Endothelial cell of umbilical vein (primary cell): ENCODE measurements at regions not wholly inside any gene's neighbourhood (a gene's known extent, or its start where the extent isn't known, plus 50 kb on each side); places are given as distances from the start of the nearest gene placed in this dataset.

Experiments
- BruUV-seq: library from RNA; stranded (reverse); fragments of 400-500 nt; replicated peaks from 2 replicates; lab custom pipeline; 2021; lab: Mats Ljungman, UMichigan
- CTCF ChIA-PET: fragments of 300-600, 350-600 bp; sonication (Branson Sonifier 250); formaldehyde crosslinking; loops from one replicate; lab custom pipeline; 2021; ENCODE audit warnings: antibody characterized with exemption, inconsistent platforms; lab: Charles Lee
- POLR2A ChIA-PET: fragments of 300-600, 350-600 bp; sonication (Branson Sonifier 250); formaldehyde crosslinking; loops from one replicate; lab custom pipeline; 2021; ENCODE audit warnings: antibody characterized with exemption, inconsistent platforms; lab: Charles Lee
- DNase-seq: peaks from one replicate; pipeline ENCODE4 v3.0.0-alpha.2; 2011; ENCODE audit warnings: low read depth, low spot score
- FAIRE-seq: peaks from 2 replicates; lab custom pipeline; 2011; peaks lifted over from hg19 to GRCh38; lab: Jason Lieb, UNC
- H2AFZ ChIP-seq: 2 replicates; pipeline ENCODE4 v1.6.0; 2012; ENCODE audit warnings: low read depth, low read length, control low read depth, inconsistent platforms
- H3K27ac ChIP-seq: 2 replicates; pipeline ENCODE4 v1.5.1; 2011; ENCODE audit warnings: low read depth, mild to moderate bottlenecking, control low read depth, low read length, moderate library complexity; ENCODE audit not compliant: insufficient read depth
- H3K27me3 ChIP-seq, 2 experiments: 2 replicates each; pipeline versions ENCODE4 v1.6.0 to v1.6.1; 2011; ENCODE audit warnings: low read length in 2 of 2, mixed read lengths in 1 of 2; ENCODE audit not compliant: control insufficient read depth in 2 of 2, insufficient read depth in 2 of 2
- H3K36me3 ChIP-seq, 2 experiments: 2 replicates in 1 of 2; 3 replicates in 1 of 2; pipeline ENCODE4 v1.5.1; 2011; ENCODE audit warnings: low read length in 2 of 2, mild to moderate bottlenecking in 1 of 2, moderate library complexity in 1 of 2; ENCODE audit not compliant: control insufficient read depth in 2 of 2, insufficient read depth in 2 of 2; ENCODE audit errors: extremely low read depth in 1 of 2
- H3K4me1 ChIP-seq: 3 replicates; pipeline ENCODE4 v1.5.1; 2011; ENCODE audit warnings: mild to moderate bottlenecking, low read length; ENCODE audit not compliant: control insufficient read depth, insufficient read depth; ENCODE audit errors: extremely low read depth
- H3K4me2 ChIP-seq: 2 replicates; pipeline ENCODE4 v1.6.1; 2011; ENCODE audit warnings: low read length, control low read depth, mixed read lengths; ENCODE audit not compliant: insufficient read depth
- H3K4me3 ChIP-seq, 3 experiments: fragments of 200-600 bp in 1 of 3; sonication (generic), shearing (Covaris generic) in 1 of 3; replicated peaks in 1 of 3; 2 replicates each; pipeline ENCODE4 v1.5.1; 2011 to 2016; ENCODE audit warnings: control low read depth in 3 of 3, low read length in 3 of 3, mild to moderate bottlenecking in 2 of 3, inconsistent platforms in 1 of 3, low read depth in 1 of 3, moderate library complexity in 1 of 3; ENCODE audit not compliant: insufficient read depth in 1 of 3
- H3K79me2 ChIP-seq: 2 replicates; pipeline ENCODE4 v1.6.0; 2012; ENCODE audit warnings: low read length, inconsistent platforms; ENCODE audit not compliant: control insufficient read depth, insufficient read depth
- H3K9ac ChIP-seq: replicated peaks from 2 replicates; pipeline ENCODE3; 2011; ENCODE audit warnings: low read length, control low read depth; ENCODE audit not compliant: insufficient read depth; ENCODE audit errors: extremely low read depth
- H3K9me1 ChIP-seq: replicated peaks from 3 replicates; pipeline ENCODE4 v1.6.0; 2011; ENCODE audit warnings: mild to moderate bottlenecking, low read length; ENCODE audit not compliant: control insufficient read depth, insufficient read depth; ENCODE audit errors: extremely low read depth
- H3K9me3 ChIP-seq: replicated peaks from 2 replicates; pipeline ENCODE4 v1.5.1; 2012; ENCODE audit warnings: low read length, inconsistent platforms; ENCODE audit not compliant: control insufficient read depth, insufficient read depth
- H4K20me1 ChIP-seq: replicated peaks from 2 replicates; pipeline ENCODE3; 2011; ENCODE audit warnings: mild to moderate bottlenecking, low read length; ENCODE audit not compliant: control insufficient read depth, insufficient read depth; ENCODE audit errors: extremely low read depth
- EZH2 ChIP-seq: IDR thresholded peaks from 2 replicates; pipeline ENCODE4 v1.6.1; 2012; ENCODE audit warnings: borderline replicate concordance, low read depth, mild to moderate bottlenecking, moderate library complexity, low read length, inconsistent platforms; ENCODE audit not compliant: severe bottlenecking
- FOS ChIP-seq: IDR thresholded peaks from 2 replicates; pipeline ENCODE4 v1.6.1; 2011; ENCODE audit warnings: mild to moderate bottlenecking, low read length, moderate library complexity, borderline replicate concordance; ENCODE audit not compliant: insufficient read depth
- GATA2 ChIP-seq: IDR thresholded peaks from 2 replicates; pipeline ENCODE4 v1.7.0; 2011; ENCODE audit warnings: low read depth, mild to moderate bottlenecking, moderate library complexity, mixed read lengths, low read length; ENCODE audit not compliant: insufficient read length, insufficient read depth
- MAX ChIP-seq: IDR thresholded peaks from 2 replicates; pipeline ENCODE4 v1.6.1; 2011; ENCODE audit not compliant: insufficient read depth, insufficient read length
- MYC ChIP-seq: IDR thresholded peaks from one replicate; pipeline ENCODE4 v1.6.1; 2011; ENCODE audit warnings: mild to moderate bottlenecking, low read depth, low read length
- POLR2A ChIP-seq: IDR thresholded peaks from 2 replicates; pipeline ENCODE4 v1.6.1; 2012; ENCODE audit warnings: low read depth, mild to moderate bottlenecking, control low read depth, low read length
- POLR2AphosphoS5 ChIP-seq: IDR thresholded peaks from 2 replicates; pipeline ENCODE4 v1.6.1; 2012; ENCODE audit warnings: low read depth, mild to moderate bottlenecking, control low read depth, low read length, moderate library complexity; ENCODE audit not compliant: insufficient read depth
- dilution Hi-C: fragments of 300-500 bp; cut with MboI; formaldehyde crosslinking; loops from one replicate; pipeline ENCODE4 v1.15.0; 2019; ENCODE audit warnings: low sequenced_read_pairs; ENCODE audit not compliant: extremely low pct_ligation_motif_present
- intact Hi-C: fragments of 100-400 bp; cut with micrococcal nuclease; formaldehyde crosslinking; loops from one replicate; pipeline ENCODE4 v1.10.0; 2022

GRCh38 chr7:15753887-15754579, 67.5 kb upstream of the MEOX2 start:
- ChIA-PET CTCF (interaction anchor here (1.1 to 1.6 kb wide), 2 partner anchors 11 to 344 kb away, joined by 3 to 4 read pairs; no protein-coding TSS in a partner anchor), POLR2A (no interaction called here)
- no peaks in the 10 kb centered on the region for H4K20me1 ChIP-seq
- H3K36me3 ChIP-seq: no peaks in the 10 kb centered on the region
- H3K79me2 ChIP-seq: no peaks in the 10 kb centered on the region
- FAIRE-seq (no peak), DNase-seq (no peak)
- no peaks in the 10 kb centered on the region for H3K9me3 ChIP-seq
- H3K4me1 ChIP-seq: no peaks in the 10 kb centered on the region
- TF ChIP-seq EZH2 (no peak), POLR2A (no peak), GATA2 (no peak), MYC (no peak), MAX (no peak), POLR2AphosphoS5 (no peak), FOS (no peak)
- H3K27me3 ChIP-seq: no peaks in the 10 kb centered on the region
- no peak overlapping the region for H2AFZ ChIP-seq
- no TSS peak for BruUV-seq
- H3K9ac ChIP-seq: no peak overlapping the region
- intact Hi-C loops: no loop called here
- no peaks in the 10 kb centered on the region for H3K9me1 ChIP-seq
- H3K27ac ChIP-seq: no peak overlapping the region
- dilution Hi-C loops: no loop called here
- H3K4me3 ChIP-seq: no peak overlapping the region
- H3K4me2 ChIP-seq: no peak overlapping the region

- H3K4me3 ChIP-seq: no peak overlapping the region
- no TSS peak for BruUV-seq
- no peak overlapping the region for H3K4me2 ChIP-seq
Measured at GRCh38 chr7:15752377-15752776, 65.9 kb upstream of the MEOX2 start.

More at GRCh38 chr7:15752377-15752776, 65.9 kb upstream of the MEOX2 start:
- Histone ChIP-seq H2AFZ (no peak overlapping the region), H3K9me3 (no peaks in the 10 kb centered on the region), H3K9ac (no peak overlapping the region), H3K27me3 (no peaks in the 10 kb centered on the region), H3K27ac (no peak overlapping the region), H3K79me2 (no peaks in the 10 kb centered on the region), H3K9me1 (no peaks in the 10 kb centered on the region), H3K4me1 (no peaks in the 10 kb centered on the region), H3K36me3 (no peaks in the 10 kb centered on the region), H4K20me1 (no peaks in the 10 kb centered on the region)
- TF ChIP-seq MYC (no peak), POLR2A (no peak)
- intact Hi-C loops: no loop called here
- FAIRE-seq (no peak), DNase-seq (peak; percentile 29)
- ChIA-PET CTCF (interaction anchor here (1.2 to 1.5 kb wide), 2 partner anchors 17 to 31 kb away, joined by 3 to 5 read pairs; no protein-coding TSS in a partner anchor), POLR2A (no interaction called here)
- dilution Hi-C loops: no loop called here
